ENCODE measurements at regions not wholly inside any gene's neighbourhood (a gene's known extent, or its start where the extent isn't known, plus 50 kb on each side); places are given as distances from the start of the nearest gene placed in this dataset.

- no peak for TF ChIP-seq POLR2AphosphoS5 (IDR thresholded peaks at IDR 0.05; ENCODE audit: low read depth)
- TF ChIP-seq, protein P1, sequence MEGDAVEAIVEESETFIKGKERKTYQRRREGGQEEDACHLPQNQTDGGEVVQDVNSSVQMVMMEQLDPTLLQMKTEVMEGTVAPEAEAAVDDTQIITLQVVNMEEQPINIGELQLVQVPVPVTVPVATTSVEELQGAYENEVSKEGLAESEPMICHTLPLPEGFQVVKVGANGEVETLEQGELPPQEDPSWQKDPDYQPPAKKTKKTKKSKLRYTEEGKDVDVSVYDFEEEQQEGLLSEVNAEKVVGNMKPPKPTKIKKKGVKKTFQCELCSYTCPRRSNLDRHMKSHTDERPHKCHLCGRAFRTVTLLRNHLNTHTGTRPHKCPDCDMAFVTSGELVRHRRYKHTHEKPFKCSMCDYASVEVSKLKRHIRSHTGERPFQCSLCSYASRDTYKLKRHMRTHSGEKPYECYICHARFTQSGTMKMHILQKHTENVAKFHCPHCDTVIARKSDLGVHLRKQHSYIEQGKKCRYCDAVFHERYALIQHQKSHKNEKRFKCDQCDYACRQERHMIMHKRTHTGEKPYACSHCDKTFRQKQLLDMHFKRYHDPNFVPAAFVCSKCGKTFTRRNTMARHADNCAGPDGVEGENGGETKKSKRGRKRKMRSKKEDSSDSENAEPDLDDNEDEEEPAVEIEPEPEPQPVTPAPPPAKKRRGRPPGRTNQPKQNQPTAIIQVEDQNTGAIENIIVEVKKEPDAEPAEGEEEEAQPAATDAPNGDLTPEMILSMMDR (IDR thresholded peaks at IDR 0.05; ENCODE audit: insufficient read depth, low read length) = no peak
- no peak for TF ChIP-seq GABPA (IDR thresholded peaks at IDR 0.05; ENCODE audit: low read depth)
- no peak for TF ChIP-seq REST (IDR thresholded peaks at IDR 0.05; ENCODE audit: insufficient replicate concordance, low read depth)
- H3K27ac ChIP-seq (replicated peaks) = no peak overlapping the region
- H3K4me3 ChIP-seq (replicated peaks; ENCODE audit: insufficient read depth, low read length) = no peak overlapping the region
- peaks cover 3% of the 10 kb centered on the region for H3K27me3 ChIP-seq (ENCODE audit: insufficient read depth, poor library complexity, severe bottlenecking)
- peak in 1 of 2 experiments; percentile 8 for DNase-seq (ENCODE audit: low read depth in 1 of 2, low spot score in 1 of 2)
Measured at GRCh38 chrX:30489323-30489722, 88.2 kb downstream of the TASL start.

DNA sequence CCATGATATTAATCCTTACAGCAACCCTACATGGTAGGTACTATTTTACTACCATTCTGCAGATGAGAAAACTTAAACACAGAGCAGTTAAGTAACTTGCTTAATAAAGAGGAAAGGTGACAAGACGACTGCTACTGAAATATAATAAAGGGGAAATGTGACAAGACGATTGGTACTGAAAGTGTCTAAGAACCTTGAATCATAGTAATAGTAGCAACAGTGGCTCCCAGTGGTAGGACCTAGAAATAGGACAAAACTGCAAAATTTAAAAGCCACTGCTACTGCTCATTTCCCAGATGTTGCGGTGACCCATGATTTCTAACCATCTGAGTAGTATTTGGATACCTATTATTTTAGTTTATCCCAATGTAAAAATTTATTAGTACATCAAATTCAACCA is 89.5 kb downstream of the TASL start:
- H3K27ac ChIP-seq (replicated peaks) = no peak overlapping the region
- no peak for TF ChIP-seq GABPA (IDR thresholded peaks at IDR 0.05; ENCODE audit: low read depth)
- TF ChIP-seq POLR2AphosphoS5 (IDR thresholded peaks at IDR 0.05; ENCODE audit: low read depth) = no peak
- no peak for TF ChIP-seq REST (IDR thresholded peaks at IDR 0.05; ENCODE audit: insufficient replicate concordance, low read depth)
- TF ChIP-seq, protein P1 (IDR thresholded peaks at IDR 0.05; ENCODE audit: insufficient read depth, low read length) = no peak
- no peak for TF ChIP-seq SPI1 (IDR thresholded peaks at IDR 0.05; ENCODE audit: borderline replicate concordance, low read depth)
- DNase-seq (ENCODE audit: low read depth in 1 of 2, low spot score in 1 of 2) = no peak
- peaks cover 3% of the 10 kb centered on the region for H3K27me3 ChIP-seq (ENCODE audit: insufficient read depth, poor library complexity, severe bottlenecking)
- H3K4me3 ChIP-seq (replicated peaks; ENCODE audit: insufficient read depth, low read length) = no peak overlapping the region

DNA sequence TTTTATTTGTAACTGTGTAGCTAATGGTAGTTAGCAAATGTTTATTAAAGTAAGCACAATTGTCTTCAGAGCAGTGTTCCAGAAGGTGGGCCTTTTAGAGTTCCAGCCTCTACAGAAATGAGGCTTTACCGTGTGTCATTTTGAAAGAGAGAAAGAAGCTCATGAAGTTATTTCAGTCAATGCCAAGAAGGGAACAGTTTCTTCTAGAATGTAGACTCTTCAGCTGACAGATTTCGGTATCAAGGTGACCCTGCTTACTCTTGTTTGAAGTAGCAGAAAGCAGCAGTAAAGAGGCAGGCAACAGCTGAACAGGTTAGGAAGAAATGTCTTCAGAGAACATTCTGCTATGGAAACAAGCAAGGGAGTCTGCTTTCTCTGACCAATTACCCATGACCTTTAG is 93.6 kb downstream of the TASL start:
- no peak for DNase-seq (ENCODE audit: low read depth in 1 of 2, low spot score in 1 of 2)
- no peak overlapping the region for H3K27ac ChIP-seq (replicated peaks)
- no peaks in the 10 kb centered on the region for H3K27me3 ChIP-seq (ENCODE audit: insufficient read depth, poor library complexity, severe bottlenecking)
- H3K4me3 ChIP-seq (replicated peaks; ENCODE audit: insufficient read depth, low read length) = no peak overlapping the region
- TF ChIP-seq SPI1 (IDR thresholded peaks at IDR 0.05; ENCODE audit: borderline replicate concordance, low read depth) (no peak), GABPA (IDR thresholded peaks at IDR 0.05; ENCODE audit: low read depth) (no peak), POLR2AphosphoS5 (IDR thresholded peaks at IDR 0.05; ENCODE audit: low read depth) (no peak), REST (IDR thresholded peaks at IDR 0.05; ENCODE audit: insufficient replicate concordance, low read depth) (no peak)
- TF ChIP-seq, protein P1 (IDR thresholded peaks at IDR 0.05; ENCODE audit: insufficient read depth, low read length) = no peak
